Activated CD4-positive, alpha-beta memory T cell treated with anti-CD3 and anti-CD28 coated beads, Interleukin-2, amount 10 ng/mL, durations not matched to agents 7 days and 5 days (primary cell): ENCODE measurements at regions not wholly inside any gene's neighbourhood (a gene's known extent, or its start where the extent isn't known, plus 50 kb on each side); places are given as distances from the start of the nearest gene placed in this dataset.
"Not testable (repeated sequence)": the region's sequence is repeated elsewhere in the genome, so short reads cannot be mapped to it uniquely, and the experiment has no call there.

Source experiments
- CTCF ChIA-PET: fragments of 350-600 bp; sonication (Branson Sonifier 250); formaldehyde crosslinking; loops from one replicate; lab custom pipeline; 2021; ENCODE audit warnings: antibody characterized with exemption, inconsistent platforms; lab: Charles Lee
- POLR2A ChIA-PET: fragments of 350-600 bp; sonication (Branson Sonifier 250); formaldehyde crosslinking; loops from one replicate; lab custom pipeline; 2021; ENCODE audit warnings: antibody characterized with exemption; lab: Charles Lee
- DNase-seq: peaks from one replicate; pipeline ENCODE4 v3.0.0-alpha.2; 2020
- H3K27ac Mint-ChIP-seq: one replicate; pipeline ENCODE4 v1.8.0; 2021; ENCODE audit warnings: mild to moderate bottlenecking, mixed read lengths
- H3K27me3 Mint-ChIP-seq: one replicate; pipeline ENCODE4 v1.8.0; 2021; ENCODE audit warnings: mixed read lengths
- H3K36me3 Mint-ChIP-seq: one replicate; pipeline ENCODE4 v1.8.0; 2021; ENCODE audit warnings: low read depth, mixed read lengths
- H3K4me1 Mint-ChIP-seq: one replicate; pipeline ENCODE4 v1.8.0; 2021; ENCODE audit warnings: mixed read lengths
- H3K4me3 Mint-ChIP-seq: one replicate; pipeline ENCODE4 v1.8.0; 2021; ENCODE audit warnings: mild to moderate bottlenecking, mixed read lengths
- H3K9me3 Mint-ChIP-seq: one replicate; pipeline ENCODE4 v1.8.0; 2021; ENCODE audit warnings: mixed read lengths

DNA sequence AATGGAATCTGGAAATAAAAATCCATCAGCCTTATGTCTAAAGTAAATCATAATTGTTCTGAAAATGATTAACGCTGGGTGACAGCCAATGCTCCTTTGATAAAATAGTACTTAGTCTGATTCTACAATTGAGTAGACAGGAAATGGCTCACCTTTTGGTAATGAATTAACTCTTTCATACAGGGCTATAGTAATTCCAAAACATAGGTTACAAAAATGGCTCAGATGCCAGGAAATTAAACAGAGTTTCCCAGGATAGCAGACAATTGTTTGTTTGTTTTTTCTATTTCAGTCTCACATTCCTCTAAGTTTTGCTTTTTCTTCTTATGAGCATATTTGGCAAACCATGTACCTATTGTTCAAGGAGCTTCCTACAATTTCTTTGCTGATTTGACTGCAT is 257.2 kb upstream of the EPHA7 start:
- Mint-ChIP-seq H3K4me3 (no peak overlapping the region), H3K27me3 (no peaks in the 10 kb centered on the region), H3K36me3 (no peaks in the 10 kb centered on the region), H3K27ac (no peak overlapping the region), H3K9me3 (peaks cover 2% of the 10 kb centered on the region), H3K4me1 (no peaks in the 10 kb centered on the region)
- CTCF ChIA-PET, result no interaction called here
- no peak for DNase-seq
- POLR2A ChIA-PET, result no interaction called here

- no peaks in the 10 kb centered on the region for H3K36me3 Mint-ChIP-seq
- no peak for DNase-seq
- H3K4me1 Mint-ChIP-seq, result no peaks in the 10 kb centered on the region
- H3K9me3 Mint-ChIP-seq, result no peaks in the 10 kb centered on the region
- no peaks in the 10 kb centered on the region for H3K27me3 Mint-ChIP-seq
- H3K4me3 Mint-ChIP-seq, result no peak overlapping the region
- ChIA-PET POLR2A (no interaction called here), CTCF (interaction anchor here (0.7 kb wide), 1 partner anchor 594 kb away, joined by 5 read pairs; no protein-coding TSS in a partner anchor)
- no peak overlapping the region for H3K27ac Mint-ChIP-seq
These were observed 256.6 kb upstream of the EPHA7 start for GRCh38 chr6:93675856-93676417.

DNA sequence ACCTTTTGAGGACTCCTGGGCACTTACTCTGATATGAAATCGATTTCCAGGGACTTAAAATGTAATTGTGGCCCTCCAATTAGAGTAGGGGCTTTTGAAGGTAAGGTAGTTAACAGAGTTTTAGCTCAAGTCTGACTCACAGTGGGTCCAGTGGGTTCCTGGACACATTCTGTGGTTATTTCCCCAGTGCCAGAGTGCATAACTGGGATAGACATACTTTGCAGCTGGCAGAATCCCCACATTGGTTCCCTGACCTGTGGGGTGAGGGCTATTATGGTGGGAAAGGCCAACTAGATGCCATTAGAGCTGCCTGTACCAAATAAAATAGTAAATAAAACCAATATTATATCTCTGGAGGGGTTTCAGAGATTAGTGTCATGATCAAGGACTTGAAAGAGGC is 243.8 kb upstream of the EPHA7 start:
- Mint-ChIP-seq H3K27ac (no peak overlapping the region), H3K36me3 (no peaks in the 10 kb centered on the region), H3K27me3 (no peaks in the 10 kb centered on the region), H3K9me3 (peaks cover 4% of the 10 kb centered on the region), H3K4me3 (no peak overlapping the region), H3K4me1 (no peaks in the 10 kb centered on the region)
- DNase-seq, result no peak
- ChIA-PET POLR2A (no interaction called here), CTCF (no interaction called here)

GRCh38 chr6:93654548-93654947 is 235.2 kb upstream of the EPHA7 start:
- H3K4me3 Mint-ChIP-seq, result no peak overlapping the region

GRCh38 chr6:93644611-93645010 is 225.3 kb upstream of the EPHA7 start:
- no peak overlapping the region for H3K4me3 Mint-ChIP-seq
- no peaks in the 10 kb centered on the region for H3K4me1 Mint-ChIP-seq
- peaks cover 8% of the 10 kb centered on the region for H3K9me3 Mint-ChIP-seq
- H3K27ac Mint-ChIP-seq, result no peak overlapping the region
- H3K27me3 Mint-ChIP-seq, result no peaks in the 10 kb centered on the region
- ChIA-PET CTCF (no interaction called here), POLR2A (no interaction called here)
- no peak for DNase-seq
- no peaks in the 10 kb centered on the region for H3K36me3 Mint-ChIP-seq

More at GRCh38 chr6:93654548-93654947, 235.2 kb upstream of the EPHA7 start:
- Mint-ChIP-seq H3K9me3 (peaks cover 3% of the 10 kb centered on the region), H3K27me3 (no peaks in the 10 kb centered on the region), H3K4me1 (no peaks in the 10 kb centered on the region), H3K36me3 (no peaks in the 10 kb centered on the region), H3K27ac (no peak overlapping the region)
- ChIA-PET CTCF (no interaction called here), POLR2A (no interaction called here)
- DNase-seq, result no peak

DNA sequence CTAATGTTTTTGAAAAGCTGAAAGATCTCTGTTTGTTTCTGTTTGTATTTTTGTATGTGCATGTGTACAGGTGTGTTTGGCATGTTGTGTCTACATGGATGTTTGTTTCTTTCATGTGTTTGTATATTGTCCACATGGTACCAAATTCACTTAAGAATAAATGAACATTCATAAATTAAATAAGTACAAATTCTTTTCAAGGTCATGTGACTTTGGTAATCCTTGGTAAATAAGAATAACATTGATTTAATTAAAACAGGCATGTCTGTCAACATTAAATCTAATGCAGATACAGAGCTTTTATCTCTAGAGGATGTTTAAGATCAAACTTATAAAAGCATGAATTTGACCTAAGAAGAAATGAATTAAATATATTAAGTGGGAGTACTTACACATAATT is 219.8 kb upstream of the EPHA7 start:
- no peak overlapping the region for H3K4me3 Mint-ChIP-seq
- H3K36me3 Mint-ChIP-seq, result no peaks in the 10 kb centered on the region
- H3K4me1 Mint-ChIP-seq, result no peaks in the 10 kb centered on the region
- H3K27me3 Mint-ChIP-seq, result no peaks in the 10 kb centered on the region
- ChIA-PET CTCF (no interaction called here), POLR2A (no interaction called here)
- no peak for DNase-seq
- H3K9me3 Mint-ChIP-seq, result peaks cover 3% of the 10 kb centered on the region
- H3K27ac Mint-ChIP-seq, result no peak overlapping the region

GRCh38 chr6:93636987-93637664 is 217.8 kb upstream of the EPHA7 start:
- H3K4me1 Mint-ChIP-seq, H3K27ac Mint-ChIP-seq, H3K36me3 Mint-ChIP-seq, H3K9me3 Mint-ChIP-seq, DNase-seq, POLR2A ChIA-PET, H3K4me3 Mint-ChIP-seq, H3K27me3 Mint-ChIP-seq, CTCF ChIA-PET: not testable (repeated sequence)

GRCh38 chr6:93624408-93624807 is 205.0 kb upstream of the EPHA7 start:
- POLR2A ChIA-PET, result no interaction called here
- Mint-ChIP-seq H3K4me3 (no peak overlapping the region), H3K4me1 (no peaks in the 10 kb centered on the region), H3K27ac (no peak overlapping the region), H3K36me3 (no peaks in the 10 kb centered on the region), H3K9me3 (peaks cover 4% of the 10 kb centered on the region), H3K27me3 (no peaks in the 10 kb centered on the region)
- no peak for DNase-seq
- CTCF ChIA-PET, result no interaction called here

- Mint-ChIP-seq H3K9me3 (peaks cover 2% of the 10 kb centered on the region), H3K36me3 (no peaks in the 10 kb centered on the region), H3K27me3 (no peaks in the 10 kb centered on the region), H3K27ac (no peak overlapping the region), H3K4me3 (no peak overlapping the region), H3K4me1 (no peaks in the 10 kb centered on the region)
- DNase-seq, result no peak
- ChIA-PET CTCF (no interaction called here), POLR2A (no interaction called here)
These were observed 202.1 kb upstream of the EPHA7 start for GRCh38 chr6:93621442-93621841.

DNA sequence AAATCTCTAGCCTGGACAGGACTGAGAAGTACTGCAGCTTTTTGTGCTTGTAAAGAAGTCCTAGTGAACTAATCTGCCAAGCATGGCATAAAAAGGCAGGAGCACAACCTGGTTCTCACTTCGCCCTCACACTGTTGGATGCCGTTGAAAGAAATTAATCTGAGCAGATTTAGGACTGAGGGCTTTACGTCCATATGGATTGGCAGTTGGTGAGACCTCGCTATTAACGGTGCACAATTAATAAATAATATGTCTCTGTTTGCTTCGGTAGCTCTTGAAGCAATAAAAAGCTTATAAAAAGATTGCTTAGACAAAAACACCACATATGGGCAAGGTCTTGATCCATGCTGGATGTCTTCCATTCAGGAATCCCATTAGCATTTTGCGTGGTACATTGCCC is 185.6 kb upstream of the EPHA7 start:
- Mint-ChIP-seq H3K4me1 (no peaks in the 10 kb centered on the region), H3K36me3 (no peaks in the 10 kb centered on the region)
- CTCF ChIA-PET, result no interaction called here

GRCh38 chr6:93592417-93592816 is 173.1 kb upstream of the EPHA7 start:
- Mint-ChIP-seq H3K27ac (no peak overlapping the region), H3K27me3 (no peaks in the 10 kb centered on the region), H3K36me3 (no peaks in the 10 kb centered on the region), H3K4me3 (no peak overlapping the region), H3K9me3 (peaks cover 14% of the 10 kb centered on the region), H3K4me1 (no peaks in the 10 kb centered on the region)
- DNase-seq, result no peak
- ChIA-PET CTCF (no interaction called here), POLR2A (no interaction called here)

More for the DNA sequence above, 185.6 kb upstream of the EPHA7 start:
- no peak for DNase-seq
- no peak overlapping the region for H3K27ac Mint-ChIP-seq
- H3K4me3 Mint-ChIP-seq, result no peak overlapping the region
- POLR2A ChIA-PET, result no interaction called here
- H3K27me3 Mint-ChIP-seq, result no peaks in the 10 kb centered on the region
- no peaks in the 10 kb centered on the region for H3K9me3 Mint-ChIP-seq

- Mint-ChIP-seq H3K27me3 (no peaks in the 10 kb centered on the region), H3K4me3 (no peak overlapping the region), H3K27ac (no peak overlapping the region), H3K36me3 (no peaks in the 10 kb centered on the region), H3K4me1 (no peaks in the 10 kb centered on the region), H3K9me3 (peaks cover 9% of the 10 kb centered on the region)
- CTCF ChIA-PET, result no interaction called here
- POLR2A ChIA-PET, result no interaction called here
- no peak for DNase-seq
These were observed 166.9 kb upstream of the EPHA7 start for GRCh38 chr6:93586306-93586705.

- CTCF ChIA-PET, result no interaction called here
- H3K36me3 Mint-ChIP-seq, result no peaks in the 10 kb centered on the region
- H3K27me3 Mint-ChIP-seq, result no peaks in the 10 kb centered on the region
- POLR2A ChIA-PET, result no interaction called here
- no peak for DNase-seq
- no peak overlapping the region for H3K4me3 Mint-ChIP-seq
- peaks cover 2% of the 10 kb centered on the region for H3K9me3 Mint-ChIP-seq
- no peak overlapping the region for H3K27ac Mint-ChIP-seq
- H3K4me1 Mint-ChIP-seq, result no peaks in the 10 kb centered on the region
These were observed 164.9 kb upstream of the EPHA7 start for GRCh38 chr6:93584300-93584699.

GRCh38 chr6:93581371-93581770 is 162.0 kb upstream of the EPHA7 start:
- H3K9me3 Mint-ChIP-seq, result no peaks in the 10 kb centered on the region
- no peak for DNase-seq
- H3K4me1 Mint-ChIP-seq, result no peaks in the 10 kb centered on the region
- no peak overlapping the region for H3K4me3 Mint-ChIP-seq
- H3K27me3 Mint-ChIP-seq, result no peaks in the 10 kb centered on the region
- H3K27ac Mint-ChIP-seq, result no peak overlapping the region
- POLR2A ChIA-PET, result no interaction called here
- CTCF ChIA-PET, result no interaction called here
- no peaks in the 10 kb centered on the region for H3K36me3 Mint-ChIP-seq
